DMS53 treated with DMSO at 0.1 percent for 48 hours (cell line): ENCODE measurements at regions not wholly inside any gene's neighbourhood (a gene's known extent, or its start where the extent isn't known, plus 50 kb on each side); places are given as distances from the start of the nearest gene placed in this dataset.

Experiments used
- DNase-seq: peaks from one replicate; lab custom pipeline; 2025; ENCODE audit not compliant: unreplicated experiment; lab: John Stamatoyannopoulos, UW

GRCh38 chr1:18056545-18056944 lies 51.1 kb upstream of the IGSF21 start:
- DNase-seq: no peak

DNA sequence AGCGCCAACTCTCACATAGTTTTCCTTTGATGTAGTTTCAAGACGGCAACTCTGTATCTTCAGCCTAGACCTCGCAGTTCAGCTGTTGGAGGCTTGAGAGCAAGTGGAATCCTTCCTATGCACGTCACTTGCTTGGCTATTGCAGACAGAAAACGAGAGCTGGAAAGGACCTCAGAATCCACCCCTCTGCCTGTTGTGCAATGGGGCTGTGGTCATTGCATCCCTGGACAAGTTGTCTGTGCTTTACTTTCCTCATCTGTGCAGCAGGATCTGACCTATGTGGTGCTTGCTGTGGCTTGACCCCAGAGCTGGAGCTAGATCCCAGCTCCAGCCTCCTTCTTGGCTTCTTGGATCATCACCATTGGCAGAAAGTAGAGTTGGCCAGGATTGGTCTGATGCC lies 50.0 kb upstream of the IGSF21 start:
- no peak for DNase-seq
